Breast epithelium (tissue), 3 donors: ENCODE measurements at regions not wholly inside any gene's neighbourhood (a gene's known extent, or its start where the extent isn't known, plus 50 kb on each side); places are given as distances from the start of the nearest gene placed in this dataset.

Source experiments
- POLR2AphosphoS5 ChIP-seq, 3 donors: sonication (generic); formaldehyde crosslinking; IDR thresholded peaks; one replicate each; pipeline ENCODE4 v1.6.1; 2017; ENCODE audit warnings: antibody characterized with exemption in 3 of 3
- TF ChIP-seq, protein P1 (sequence below), 3 donors: fragments of 450-650 bp; IDR thresholded peaks; one replicate each; pipeline ENCODE4 v1.5.1; 2016 to 2017; ENCODE audit warnings: antibody characterized with exemption in 3 of 3, mild to moderate bottlenecking in 3 of 3, moderate library complexity in 3 of 3

DNA sequence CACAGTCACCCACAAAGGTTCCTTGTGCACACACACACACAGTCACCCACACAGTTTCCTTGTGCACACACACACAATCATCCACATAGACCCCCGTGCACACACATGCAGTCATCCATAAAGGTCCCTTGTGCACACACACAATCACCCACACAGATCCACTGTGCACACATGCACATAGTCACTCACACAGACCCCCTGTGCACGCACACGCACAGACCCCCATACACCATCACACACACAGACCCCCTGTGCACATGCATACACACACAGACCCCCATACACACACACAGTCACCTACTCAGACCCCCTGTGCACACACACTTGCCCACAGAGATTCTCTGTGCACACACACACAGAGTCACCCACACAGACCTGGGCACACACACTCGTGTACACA lies 107.1 kb downstream of the HSPH1 start:
- TF ChIP-seq, protein P1, sequence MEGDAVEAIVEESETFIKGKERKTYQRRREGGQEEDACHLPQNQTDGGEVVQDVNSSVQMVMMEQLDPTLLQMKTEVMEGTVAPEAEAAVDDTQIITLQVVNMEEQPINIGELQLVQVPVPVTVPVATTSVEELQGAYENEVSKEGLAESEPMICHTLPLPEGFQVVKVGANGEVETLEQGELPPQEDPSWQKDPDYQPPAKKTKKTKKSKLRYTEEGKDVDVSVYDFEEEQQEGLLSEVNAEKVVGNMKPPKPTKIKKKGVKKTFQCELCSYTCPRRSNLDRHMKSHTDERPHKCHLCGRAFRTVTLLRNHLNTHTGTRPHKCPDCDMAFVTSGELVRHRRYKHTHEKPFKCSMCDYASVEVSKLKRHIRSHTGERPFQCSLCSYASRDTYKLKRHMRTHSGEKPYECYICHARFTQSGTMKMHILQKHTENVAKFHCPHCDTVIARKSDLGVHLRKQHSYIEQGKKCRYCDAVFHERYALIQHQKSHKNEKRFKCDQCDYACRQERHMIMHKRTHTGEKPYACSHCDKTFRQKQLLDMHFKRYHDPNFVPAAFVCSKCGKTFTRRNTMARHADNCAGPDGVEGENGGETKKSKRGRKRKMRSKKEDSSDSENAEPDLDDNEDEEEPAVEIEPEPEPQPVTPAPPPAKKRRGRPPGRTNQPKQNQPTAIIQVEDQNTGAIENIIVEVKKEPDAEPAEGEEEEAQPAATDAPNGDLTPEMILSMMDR (IDR thresholded peaks at IDR 0.05) = no peak
- no peak for TF ChIP-seq POLR2AphosphoS5 (IDR thresholded peaks at IDR 0.05)
